Fibroblast of lung (primary cell): ENCODE measurements at regions not wholly inside any gene's neighbourhood (a gene's known extent, or its start where the extent isn't known, plus 50 kb on each side); places are given as distances from the start of the nearest gene placed in this dataset.

Experiments used
- DNase-seq, 2 donors: peaks; one replicate each; pipeline versions ENCODE4 v3.0.0 to v3.0.0-alpha.2; 2010; ENCODE audit warnings: low read depth in 2 of 2
- H2AFZ ChIP-seq: 2 replicates; pipeline ENCODE4 v1.5.1; 2012; ENCODE audit warnings: low read length, control low read depth, inconsistent platforms
- H3K27ac ChIP-seq: 2 replicates; pipeline ENCODE4 v1.5.1; 2011; ENCODE audit warnings: low read length, control low read depth; ENCODE audit not compliant: insufficient read depth
- H3K27me3 ChIP-seq: 2 replicates; pipeline ENCODE4 v1.5.1; 2011; ENCODE audit warnings: mild to moderate bottlenecking, low read length; ENCODE audit not compliant: control insufficient read depth, insufficient read depth
- H3K36me3 ChIP-seq: 2 replicates; pipeline ENCODE4 v1.5.1; 2011; ENCODE audit warnings: low read length; ENCODE audit not compliant: control insufficient read depth, insufficient read depth
- H3K4me1 ChIP-seq: 2 replicates; pipeline ENCODE4 v1.5.1; 2011; ENCODE audit warnings: low read length; ENCODE audit not compliant: control insufficient read depth, insufficient read depth; ENCODE audit errors: extremely low read depth
- H3K4me2 ChIP-seq: 2 replicates; pipeline ENCODE4 v1.5.1; 2011; ENCODE audit warnings: low read length, control low read depth; ENCODE audit not compliant: insufficient read depth; ENCODE audit errors: extremely low read depth
- H3K4me3 ChIP-seq, 4 experiments: fragments of 200-600 bp in 1 of 4; sonication (generic) in 1 of 4; replicated peaks in 1 of 4; 2 replicates each; pipeline ENCODE4 v1.5.1; 2011 to 2016; ENCODE audit warnings: low read length in 4 of 4, low read depth in 3 of 4, mild to moderate bottlenecking in 3 of 4, control low read depth in 2 of 4, inconsistent platforms in 1 of 4, mixed read lengths in 1 of 4; ENCODE audit not compliant: insufficient read depth in 1 of 4; ENCODE audit errors: control extremely low read depth in 1 of 4
- H3K79me2 ChIP-seq: 2 replicates; pipeline ENCODE4 v1.5.1; 2012; ENCODE audit warnings: mild to moderate bottlenecking, low read length, inconsistent platforms; ENCODE audit not compliant: control insufficient read depth, insufficient read depth
- H3K9ac ChIP-seq: 2 replicates; pipeline ENCODE4 v1.5.1; 2011; ENCODE audit warnings: mild to moderate bottlenecking, low read length, control low read depth; ENCODE audit not compliant: insufficient read depth
- H3K9me3 ChIP-seq: 2 replicates; pipeline ENCODE4 v1.5.1; 2012; ENCODE audit warnings: low read depth, low read length; ENCODE audit not compliant: control insufficient read depth, insufficient read depth
- H4K20me1 ChIP-seq: 2 replicates; pipeline ENCODE4 v1.5.1; 2011; ENCODE audit warnings: low read length; ENCODE audit not compliant: control insufficient read depth, insufficient read depth; ENCODE audit errors: extremely low read depth
- CTCF ChIP-seq, 2 donors: IDR thresholded peaks in 1 of 2; conservative IDR thresholded peaks in 1 of 2; 1 replicate in 1 of 2; 2 replicates in 1 of 2; pipeline ENCODE4 v1.5.1; 2011 to 2012; ENCODE audit warnings: low read length in 2 of 2, control low read depth in 1 of 2, inconsistent platforms in 1 of 2, low read depth in 1 of 2, mild to moderate bottlenecking in 1 of 2
- EZH2 ChIP-seq: IDR thresholded peaks from 2 replicates; pipeline ENCODE4 v1.5.1; 2012; ENCODE audit warnings: low read length, control low read depth, mild to moderate bottlenecking; ENCODE audit errors: missing control alignments

GRCh38 chr2:219707496-219708285 lies 80.3 kb downstream of the SLC4A3 start:
- Histone ChIP-seq H3K27me3 (peaks cover 2% of the 10 kb centered on the region), H3K9me3 (no peaks in the 10 kb centered on the region), H3K9ac (no peak overlapping the region), H3K4me1 (no peaks in the 10 kb centered on the region), H3K4me3 (no peak overlapping the region), H3K79me2 (no peaks in the 10 kb centered on the region), H3K27ac (no peak overlapping the region), H2AFZ (no peak overlapping the region), H3K4me2 (no peak overlapping the region), H4K20me1 (no peaks in the 10 kb centered on the region), H3K36me3 (no peaks in the 10 kb centered on the region)
- TF ChIP-seq EZH2 (no peak), CTCF (conservative IDR thresholded peaks at IDR 0.05 in 1 of 2, IDR thresholded peaks at IDR 0.05 in 1 of 2; ENCODE audit: low read depth in 1 of 2, low read length in 2 of 2) (no peak)
- peak; percentile 53 to 62 for DNase-seq

GRCh38 chr2:219709331-219709761 lies 81.9 kb downstream of the SLC4A3 start:
- DNase-seq, result no peak
- Histone ChIP-seq H3K9ac (no peak overlapping the region), H3K4me1 (no peaks in the 10 kb centered on the region), H2AFZ (no peak overlapping the region), H3K36me3 (no peaks in the 10 kb centered on the region), H3K9me3 (no peaks in the 10 kb centered on the region), H3K4me3 (no peak overlapping the region), H3K4me2 (no peak overlapping the region), H3K79me2 (no peaks in the 10 kb centered on the region), H3K27me3 (peaks cover 2% of the 10 kb centered on the region), H4K20me1 (no peaks in the 10 kb centered on the region), H3K27ac (no peak overlapping the region)
- TF ChIP-seq CTCF (conservative IDR thresholded peaks at IDR 0.05 in 1 of 2, IDR thresholded peaks at IDR 0.05 in 1 of 2; ENCODE audit: low read depth in 1 of 2, low read length in 2 of 2) (no peak), EZH2 (no peak)

- Histone ChIP-seq H3K4me1 (no peaks in the 10 kb centered on the region), H3K27me3 (no peaks in the 10 kb centered on the region), H4K20me1 (no peaks in the 10 kb centered on the region), H2AFZ (peak overlapping the region; percentile 24), H3K27ac (no peak overlapping the region), H3K79me2 (no peaks in the 10 kb centered on the region), H3K9me3 (no peaks in the 10 kb centered on the region), H3K9ac (no peak overlapping the region), H3K36me3 (no peaks in the 10 kb centered on the region), H3K4me2 (no peak overlapping the region), H3K4me3 (no peak overlapping the region)
- peak; percentile 53 to 55 for DNase-seq
- TF ChIP-seq CTCF (conservative IDR thresholded peaks at IDR 0.05 in 1 of 2, IDR thresholded peaks at IDR 0.05 in 1 of 2; ENCODE audit: low read depth in 1 of 2, low read length in 2 of 2) (no peak), EZH2 (no peak)
Measured at GRCh38 chr2:219713110-219713509, 85.7 kb downstream of the SLC4A3 start.
